NCI-H2029 (cell line): ENCODE measurements at regions not wholly inside any gene's neighbourhood (a gene's known extent, or its start where the extent isn't known, plus 50 kb on each side); places are given as distances from the start of the nearest gene placed in this dataset.

Source experiments
- DNase-seq: peaks from one replicate; lab custom pipeline; 2025; lab: John Stamatoyannopoulos, UW

DNA sequence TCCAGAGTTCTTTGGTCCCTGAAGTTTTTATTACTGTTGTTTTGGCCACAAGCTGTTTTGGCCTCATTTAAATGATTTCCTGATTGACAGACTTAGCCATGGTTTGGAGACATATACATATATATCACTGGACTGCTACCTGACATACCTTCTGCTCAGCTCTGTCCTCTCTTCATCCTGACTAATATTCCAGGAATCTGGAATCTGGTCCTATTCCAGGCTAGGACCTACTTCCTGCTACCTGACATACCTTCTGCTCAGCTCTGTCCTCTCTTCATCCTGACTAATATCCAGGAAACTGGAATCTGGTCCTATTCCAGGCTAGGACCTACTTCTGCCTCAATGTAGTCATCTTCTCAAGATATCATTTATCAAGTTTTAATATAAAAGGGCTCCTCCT, 724.4 kb upstream of the ROBO1 start:
- DNase-seq, result no peak

DNA sequence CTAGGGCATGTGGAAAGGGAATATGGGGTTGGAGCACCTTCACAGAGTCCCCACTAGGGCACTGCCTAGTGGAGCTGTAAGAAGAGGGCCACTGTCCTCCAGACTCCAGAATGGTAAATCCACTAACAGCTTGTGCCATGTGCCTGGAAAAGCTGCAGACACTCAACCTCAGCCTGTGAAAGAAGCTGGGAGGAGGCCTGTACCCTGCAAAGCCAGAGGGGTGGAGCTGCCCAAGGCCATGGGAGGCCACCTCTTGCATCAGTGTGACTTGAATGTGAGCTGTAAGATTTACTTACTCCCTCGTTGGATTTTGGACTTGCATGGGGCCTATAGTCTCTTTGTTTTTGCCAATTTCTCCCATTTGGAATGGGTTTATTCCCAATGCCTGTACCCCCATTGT, 705.2 kb upstream of the ROBO1 start:
- no peak for DNase-seq

DNA sequence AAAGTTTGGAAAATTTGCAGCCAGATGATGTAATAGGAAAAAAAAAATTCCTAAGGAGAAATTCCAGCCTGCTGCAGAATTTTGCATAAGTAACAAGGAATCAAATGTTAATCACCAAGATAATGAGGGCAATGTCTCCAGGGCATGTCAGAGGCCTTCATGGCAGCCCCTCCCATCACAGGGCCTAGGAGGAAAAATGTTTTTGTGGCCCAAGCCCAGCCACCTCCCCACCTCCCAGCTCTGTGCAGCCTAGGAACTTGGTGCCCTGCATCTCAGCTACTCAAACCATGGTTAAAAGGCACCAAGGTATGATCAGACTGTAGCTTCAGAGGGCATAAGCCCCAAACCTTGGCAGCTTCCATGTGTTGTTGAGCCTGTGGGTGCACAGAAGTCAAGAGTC, 704.7 kb upstream of the ROBO1 start:
- DNase-seq, result no peak

DNA sequence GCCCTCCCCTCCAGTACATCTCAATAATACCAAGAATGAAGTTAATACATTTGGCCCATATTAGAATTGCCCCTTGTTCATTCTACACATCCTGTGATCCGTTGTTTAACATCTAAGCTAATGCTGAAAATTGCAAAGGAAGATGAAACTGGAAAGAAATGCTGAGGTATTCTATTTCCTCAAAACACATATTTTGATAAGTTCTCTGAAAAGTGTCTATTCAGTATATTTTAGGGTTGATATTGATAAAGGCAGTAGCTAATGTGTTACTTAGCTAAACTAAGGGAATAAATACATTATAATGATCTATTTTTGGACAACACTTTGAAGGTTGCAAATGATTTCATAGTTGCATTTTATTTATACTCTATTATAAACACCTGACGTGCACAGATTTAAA, 702.6 kb upstream of the ROBO1 start:
- DNase-seq, result no peak

DNA sequence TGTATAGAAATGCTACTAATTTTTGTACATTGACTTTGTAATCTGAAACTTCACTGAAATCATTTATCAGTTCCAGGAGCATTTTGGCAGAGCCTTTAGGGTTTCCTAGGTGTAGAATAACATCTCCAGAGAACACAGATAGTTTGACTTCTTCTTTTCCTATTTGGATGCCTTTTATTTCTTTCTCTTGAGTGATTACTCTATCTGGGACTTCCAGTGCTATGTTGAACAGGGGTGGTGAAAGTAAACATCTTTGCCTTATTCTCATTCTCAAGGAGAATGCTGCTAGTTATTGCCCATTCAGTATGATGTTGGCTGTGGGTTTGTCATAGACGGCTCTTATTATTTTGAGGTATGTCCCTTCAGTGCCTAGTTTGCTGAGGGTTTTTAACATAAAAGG, 697.9 kb upstream of the ROBO1 start:
- DNase-seq, result no peak

DNA sequence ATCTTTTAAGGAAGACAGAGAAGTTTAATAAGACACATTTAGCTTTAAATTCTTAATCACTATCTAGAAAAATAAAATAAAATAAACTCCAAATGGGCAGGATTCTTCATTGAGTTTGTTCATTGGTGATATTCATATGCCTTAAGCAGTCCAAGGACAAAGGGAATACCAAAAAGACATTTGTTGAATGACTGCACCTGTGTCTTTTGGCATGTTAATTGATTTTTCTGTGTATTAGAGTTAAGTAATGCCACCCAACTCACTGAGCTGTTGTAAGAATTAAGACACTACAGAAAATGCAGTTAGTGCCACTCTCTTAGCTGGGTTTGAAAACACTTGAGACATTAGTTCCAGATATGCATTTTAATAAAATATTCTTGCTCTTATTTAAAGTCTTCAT, 683.6 kb upstream of the ROBO1 start:
- no peak for DNase-seq

DNA sequence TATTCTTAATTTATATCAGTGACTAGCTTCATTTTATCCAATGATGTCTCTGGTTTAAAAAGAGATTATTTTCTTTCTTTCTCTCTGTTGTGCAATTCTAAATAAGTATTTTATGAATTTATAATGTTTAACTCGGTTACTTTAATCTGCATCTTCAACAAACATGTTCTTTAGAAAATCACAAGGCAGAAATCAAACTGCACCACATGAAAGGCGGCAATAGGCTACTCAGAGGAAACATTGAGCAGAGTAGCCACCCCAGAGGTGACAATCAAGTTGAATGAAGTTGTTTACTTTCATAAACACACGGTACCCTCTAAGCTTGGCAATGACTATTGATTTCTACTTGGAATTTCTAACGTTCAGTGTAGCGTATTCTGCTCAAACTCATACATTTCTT, 677.8 kb upstream of the ROBO1 start:
- DNase-seq, result no peak

DNA sequence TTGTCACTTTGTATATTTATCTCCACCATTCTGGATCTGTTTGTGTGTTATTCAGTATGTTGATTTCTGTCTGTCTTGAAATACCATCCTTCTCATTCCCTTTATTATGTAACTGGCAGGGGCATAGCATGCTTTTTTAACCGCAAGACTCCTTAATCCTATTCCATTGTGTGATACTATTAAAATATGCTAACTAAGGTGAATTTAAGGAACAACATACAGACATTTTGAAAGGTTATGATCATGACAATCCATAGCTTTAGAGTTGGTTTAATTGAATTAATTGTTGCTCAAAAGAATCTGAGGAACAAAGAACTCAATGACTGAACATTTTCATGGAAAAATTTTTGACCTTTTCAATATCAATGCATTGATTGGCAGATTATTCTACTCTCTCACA, 677.3 kb upstream of the ROBO1 start:
- no peak for DNase-seq

DNA sequence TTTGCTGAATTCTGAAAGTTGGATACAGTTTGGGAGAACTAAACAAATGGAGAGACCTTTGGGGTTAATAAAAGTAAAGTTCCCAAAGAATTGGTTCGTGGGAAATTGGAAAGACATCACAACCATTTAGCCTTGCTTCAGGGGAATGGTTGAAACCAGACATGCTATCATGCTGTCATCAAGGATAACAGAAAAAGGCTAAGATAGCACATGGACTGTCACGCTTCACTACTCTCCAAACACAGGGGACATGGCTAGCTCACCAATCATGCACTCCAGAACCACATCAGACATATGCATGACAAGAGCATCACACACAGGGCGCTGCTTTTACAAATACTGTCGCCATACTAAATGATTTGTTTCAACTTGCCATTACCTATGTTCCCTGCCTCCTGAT, 671.7 kb upstream of the ROBO1 start:
- DNase-seq, result no peak

DNA sequence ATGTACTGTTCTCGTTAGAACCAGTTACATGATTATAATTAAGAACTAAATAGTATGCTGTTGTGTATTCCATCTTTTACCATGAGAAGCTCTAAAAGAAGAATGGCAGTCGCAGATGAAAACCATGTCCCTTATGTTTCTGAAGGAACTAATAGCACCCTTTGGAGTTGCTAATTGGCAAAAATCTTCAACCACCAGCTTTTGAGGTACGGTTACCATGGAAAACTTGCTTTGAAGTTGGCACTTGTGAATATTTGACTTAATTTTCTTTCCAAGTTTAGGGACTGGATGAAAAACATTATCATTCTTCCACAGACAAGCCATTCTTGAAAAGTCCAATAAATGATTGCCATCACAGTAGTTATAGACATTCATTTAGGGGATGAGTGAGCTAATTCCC, 666.6 kb upstream of the ROBO1 start:
- DNase-seq, result no peak

DNA sequence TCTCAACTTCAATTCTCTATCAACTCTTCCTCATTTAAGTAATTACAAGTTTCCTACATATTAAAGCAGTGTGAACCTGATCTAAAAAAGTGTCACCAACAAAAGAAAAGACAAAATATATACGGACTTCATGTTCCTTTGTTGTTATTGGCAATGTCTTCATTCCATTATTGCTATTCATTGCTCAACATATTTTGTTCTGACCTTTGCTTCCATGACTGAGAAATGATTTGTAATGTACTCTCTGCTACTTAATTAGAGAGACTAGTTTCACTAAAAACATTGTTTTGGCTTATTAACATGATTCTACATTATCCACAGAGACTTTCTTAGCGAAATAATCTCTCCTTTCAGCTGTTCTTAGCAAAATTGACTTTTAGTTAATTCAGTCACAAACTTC, 657.2 kb upstream of the ROBO1 start:
- no peak for DNase-seq

DNA sequence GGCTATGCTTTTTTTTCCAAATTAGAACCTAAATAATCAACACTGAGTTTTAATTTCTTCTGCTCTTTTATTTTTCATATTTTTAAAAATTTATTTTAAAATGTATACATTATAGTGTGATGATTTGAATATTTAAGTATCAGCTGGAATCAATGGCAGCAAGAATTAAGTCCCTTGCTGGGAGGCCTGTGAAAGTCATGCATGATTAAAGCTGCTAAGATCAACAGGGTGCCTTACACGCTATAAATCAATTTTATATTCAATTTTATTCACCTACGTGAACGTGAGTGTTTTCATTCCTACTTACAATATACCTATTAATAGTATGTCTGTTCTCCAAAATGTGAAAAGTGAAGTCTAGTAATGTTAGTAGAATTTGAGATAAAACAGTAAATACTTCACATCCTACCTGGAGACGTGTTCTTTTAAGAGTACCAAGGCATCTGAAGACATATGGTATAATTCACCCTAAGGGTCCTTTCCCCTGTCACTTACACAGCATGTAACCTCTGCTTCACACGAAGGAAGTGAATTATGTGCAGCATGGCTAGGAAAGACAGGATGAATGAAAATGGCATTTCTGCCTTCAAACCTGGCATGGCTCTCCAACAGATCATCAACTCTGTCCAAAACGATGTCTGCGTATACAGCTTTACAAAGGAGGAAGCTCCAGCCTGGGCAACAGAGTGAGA, 640.4 kb upstream of the ROBO1 start:
- no peak for DNase-seq

DNA sequence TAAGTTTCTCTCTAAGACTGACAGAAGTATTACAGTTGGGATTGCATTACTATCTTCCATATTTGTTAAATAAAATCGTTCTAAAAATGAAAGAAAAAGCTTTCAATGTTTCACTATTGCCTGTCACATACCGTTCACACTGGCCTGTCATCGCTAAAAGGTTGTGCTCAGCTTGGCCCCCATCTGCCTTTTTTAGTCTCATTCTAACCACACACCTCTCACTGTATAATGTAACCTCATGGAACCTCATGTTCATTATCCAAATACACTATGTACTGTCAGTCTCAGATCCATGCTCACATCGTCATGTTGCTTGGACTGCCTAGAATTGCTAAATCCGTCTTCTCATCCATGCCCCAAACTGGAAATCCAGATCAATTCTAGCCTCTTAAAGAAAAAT, 637.8 kb upstream of the ROBO1 start:
- DNase-seq, result no peak

DNA sequence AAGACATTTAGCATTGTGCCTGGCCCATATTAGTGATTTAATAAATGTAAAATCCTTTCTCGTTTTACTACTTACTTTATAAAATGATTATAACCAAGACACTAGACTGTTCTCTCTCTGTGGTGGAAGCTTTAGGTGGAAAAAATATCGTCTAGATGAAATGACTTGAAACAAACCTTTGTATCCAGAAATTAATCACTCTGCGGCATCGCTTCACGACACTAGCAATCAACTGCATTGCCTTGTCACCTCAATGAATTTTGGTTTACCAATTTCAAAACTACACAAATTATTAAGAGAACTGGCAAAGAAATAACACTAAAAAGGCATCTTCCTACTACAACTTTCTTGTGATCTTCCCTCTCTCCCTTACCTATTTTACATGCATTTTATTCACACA, 627.2 kb upstream of the ROBO1 start:
- no peak for DNase-seq

DNA sequence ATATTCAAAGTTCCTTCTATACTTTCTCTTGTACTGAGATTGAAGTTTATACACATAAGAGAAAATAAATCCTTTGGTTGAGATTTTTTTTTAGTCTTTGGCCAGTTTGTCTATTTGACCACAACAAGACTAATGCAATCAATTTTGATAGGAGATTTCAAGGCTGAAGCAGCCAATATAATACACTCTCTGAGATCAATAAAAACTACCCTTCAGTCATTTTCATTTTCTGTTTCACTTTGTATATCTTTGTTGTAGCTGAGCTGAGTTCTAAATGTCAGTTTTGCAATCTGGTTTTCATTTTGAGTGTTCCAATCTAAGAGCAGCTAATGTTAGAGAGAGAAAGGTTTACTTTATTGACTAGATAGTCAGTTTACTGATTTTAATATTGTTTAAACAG, 623.8 kb upstream of the ROBO1 start:
- no peak for DNase-seq

DNA sequence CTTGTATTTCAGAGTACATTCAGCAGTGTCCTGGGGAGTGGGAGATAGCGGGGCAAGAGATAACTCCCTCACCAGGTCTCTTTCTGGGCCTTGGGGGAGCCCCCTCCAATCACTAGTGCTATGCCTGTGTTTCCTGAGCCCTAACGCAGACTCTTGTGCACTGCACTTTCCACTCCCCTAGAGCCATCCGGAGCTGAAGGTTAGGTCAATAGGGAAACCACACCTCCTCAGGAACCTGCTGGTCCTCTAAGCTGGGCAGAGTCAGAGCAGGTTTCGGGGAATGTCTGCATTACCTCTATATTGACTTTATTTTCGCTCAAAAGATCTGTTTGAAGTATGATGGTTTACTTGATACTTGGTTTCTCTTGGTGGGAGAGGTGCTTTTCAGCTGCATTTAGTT, 617.0 kb upstream of the ROBO1 start:
- DNase-seq, result no peak

DNA sequence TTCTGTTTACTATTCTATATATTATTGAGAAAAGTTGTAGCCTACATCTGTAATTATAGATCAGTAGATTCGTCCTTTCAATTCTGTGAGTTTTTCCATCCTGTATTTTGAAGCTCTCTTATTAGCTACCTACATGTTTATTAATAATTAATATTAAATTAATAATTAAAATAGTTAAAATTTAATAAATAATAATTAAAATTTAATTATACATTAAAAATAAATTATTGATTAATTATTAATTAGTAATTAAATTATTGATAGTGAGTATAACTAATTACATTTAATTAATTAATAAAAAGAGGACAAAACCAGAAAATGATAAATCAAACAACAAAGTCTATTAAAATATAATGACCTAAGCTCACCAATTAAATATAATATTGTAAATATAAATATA, 606.6 kb upstream of the ROBO1 start:
- no peak for DNase-seq

DNA sequence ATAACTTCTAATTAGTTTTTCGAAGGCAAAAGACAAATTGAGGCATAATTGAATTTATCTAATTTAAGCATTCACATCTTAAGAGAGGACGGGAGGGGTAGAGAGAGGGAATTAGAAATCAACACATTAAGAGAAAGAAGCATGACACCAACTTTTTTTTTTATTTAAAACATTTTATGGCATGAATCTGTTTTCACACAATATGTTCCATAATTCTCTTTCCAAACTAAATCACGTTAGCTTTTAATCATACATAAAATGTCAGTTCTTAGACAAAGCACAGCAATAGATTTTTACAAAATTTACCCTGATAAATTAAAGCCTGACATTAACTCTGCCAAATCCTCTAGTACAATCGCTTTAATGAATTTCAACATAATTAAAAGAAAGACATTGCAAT, 600.8 kb upstream of the ROBO1 start:
- no peak for DNase-seq

DNA sequence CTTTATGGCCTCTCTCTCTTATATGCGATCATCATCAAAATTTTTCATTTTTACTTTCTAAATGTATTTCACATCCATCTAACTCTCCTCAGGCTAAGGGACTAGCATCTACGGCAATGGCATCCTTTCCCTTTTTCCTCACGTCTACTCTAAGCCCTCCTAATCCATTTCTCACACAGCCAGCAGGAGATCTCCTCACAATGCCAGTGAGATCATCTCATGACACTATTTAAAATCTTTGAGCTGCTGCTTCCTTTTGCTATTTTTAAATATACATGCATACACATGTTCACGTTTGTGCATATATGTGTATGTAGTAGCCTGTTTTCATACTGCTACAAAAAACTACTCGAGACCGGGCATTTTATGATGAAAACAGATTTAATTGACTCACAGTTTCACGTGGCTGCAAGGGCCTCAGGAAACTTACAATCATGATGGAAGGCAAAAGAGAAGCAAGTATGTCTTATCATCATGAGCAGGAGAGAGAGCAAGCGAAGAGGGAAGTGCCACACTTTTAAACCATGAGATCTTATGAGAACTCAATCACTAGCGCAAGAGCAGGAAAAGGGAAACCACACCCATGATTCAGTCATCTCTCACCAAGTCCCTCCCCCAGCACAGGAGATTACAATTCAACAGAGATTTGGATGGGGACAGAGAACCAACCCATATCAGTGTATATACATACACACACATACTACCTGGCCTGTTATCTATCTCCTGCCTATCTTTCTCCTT, 599.2 kb upstream of the ROBO1 start:
- DNase-seq, result no peak

DNA sequence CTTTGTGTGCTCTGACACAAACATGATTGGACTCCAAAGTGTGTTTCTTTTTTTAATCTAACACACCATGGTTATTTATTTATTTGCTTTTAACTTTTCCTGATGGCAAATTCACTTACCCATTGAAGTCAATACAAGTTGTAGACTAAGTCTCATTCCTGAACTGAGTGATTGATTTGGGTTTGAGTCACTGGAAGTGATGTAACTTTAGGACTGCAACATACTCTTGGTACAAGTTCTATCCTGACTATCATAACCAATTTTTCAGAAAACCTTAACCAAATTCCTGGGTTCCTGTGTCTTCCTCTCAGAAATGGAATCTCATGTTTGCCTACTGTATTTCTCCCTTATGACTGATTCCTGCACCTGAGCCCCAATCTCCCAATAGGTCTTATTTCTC, 590.0 kb upstream of the ROBO1 start:
- DNase-seq, result no peak

DNA sequence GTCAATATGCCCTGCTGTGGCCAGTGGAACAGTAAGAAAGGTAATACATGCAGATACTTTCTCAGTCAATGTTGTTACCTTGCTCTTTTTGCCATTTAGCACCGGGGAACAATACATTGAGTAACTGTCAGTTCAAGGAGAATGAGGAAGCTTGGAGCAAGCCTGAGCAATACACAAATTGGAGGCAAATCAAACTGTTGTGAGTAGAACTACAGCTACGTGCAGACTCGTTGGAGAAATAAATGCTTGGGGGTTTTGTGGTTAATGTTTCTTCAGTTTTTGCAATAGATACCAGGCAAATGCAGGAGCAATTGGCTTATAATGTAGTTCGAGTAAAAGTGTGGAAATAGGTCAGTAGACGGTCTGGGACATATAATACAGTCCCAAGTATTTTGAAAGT, 587.3 kb upstream of the ROBO1 start:
- no peak for DNase-seq

DNA sequence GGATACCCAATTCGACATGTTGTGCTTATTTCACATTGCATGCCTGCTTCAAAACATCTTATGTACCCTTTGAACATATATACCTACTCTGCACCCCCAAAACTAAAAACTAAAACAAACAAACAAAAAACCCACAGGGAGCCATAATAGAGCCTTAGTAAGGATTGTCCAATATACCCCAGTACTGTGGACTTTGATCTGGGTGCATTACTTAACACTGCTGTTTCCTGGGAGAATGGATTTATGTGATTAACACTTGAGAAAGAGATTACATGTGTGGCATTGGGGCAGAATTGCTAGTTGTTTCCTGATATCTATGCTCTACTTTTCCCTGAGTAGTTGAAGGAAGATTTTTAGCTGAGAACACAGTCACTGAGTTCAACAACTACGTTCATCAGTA, 583.4 kb upstream of the ROBO1 start:
- no peak for DNase-seq

DNA sequence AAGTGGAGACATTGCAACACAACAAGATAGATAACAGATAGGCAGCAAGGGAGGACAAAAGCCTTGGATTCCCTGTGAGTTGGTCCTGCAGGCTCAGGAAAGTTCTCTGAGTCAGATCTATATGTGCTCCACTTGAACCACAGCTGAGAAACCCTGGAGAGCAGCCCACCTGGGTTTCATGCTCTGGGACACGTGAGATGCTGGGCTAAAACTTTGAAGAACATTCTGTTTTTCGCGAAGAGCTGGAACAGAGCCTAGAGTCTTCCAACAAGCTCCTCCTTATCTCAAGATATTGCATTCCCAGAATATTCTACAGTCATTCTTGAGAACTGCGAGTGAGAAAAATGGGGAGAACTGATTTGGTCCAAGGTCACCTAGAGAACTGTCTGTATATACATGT, 583.0 kb upstream of the ROBO1 start:
- DNase-seq, result no peak

DNA sequence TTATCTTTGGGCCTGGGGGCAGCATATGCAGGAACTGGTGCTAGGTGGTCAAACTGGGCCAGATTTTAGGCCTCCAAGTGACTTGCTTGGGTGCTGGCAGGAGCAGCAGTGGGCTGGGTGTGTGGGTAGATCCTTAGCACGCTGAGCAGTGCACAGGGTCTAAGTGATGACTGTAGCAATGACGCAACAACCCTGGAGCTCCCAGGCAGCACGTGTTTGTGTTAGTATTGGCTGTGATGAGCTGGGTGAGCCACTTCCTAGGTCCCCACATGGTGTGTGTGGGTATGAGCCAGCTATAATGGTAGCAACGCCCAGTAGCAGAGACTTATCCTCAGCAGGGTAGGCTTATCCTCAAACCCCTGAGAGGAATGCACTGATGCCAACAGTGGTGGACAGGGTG, 570.6 kb upstream of the ROBO1 start:
- DNase-seq, result no peak
